Endothelial cell of umbilical vein (primary cell): ENCODE measurements at regions not wholly inside any gene's neighbourhood (a gene's known extent, or its start where the extent isn't known, plus 50 kb on each side); places are given as distances from the start of the nearest gene placed in this dataset.

Source experiments
- BruUV-seq: library from RNA; stranded (reverse); fragments of 400-500 nt; replicated peaks from 2 replicates; lab custom pipeline; 2021; lab: Mats Ljungman, UMichigan
- CTCF ChIA-PET: fragments of 300-600, 350-600 bp; sonication (Branson Sonifier 250); formaldehyde crosslinking; loops from one replicate; lab custom pipeline; 2021; ENCODE audit warnings: antibody characterized with exemption, inconsistent platforms; lab: Charles Lee
- POLR2A ChIA-PET: fragments of 300-600, 350-600 bp; sonication (Branson Sonifier 250); formaldehyde crosslinking; loops from one replicate; lab custom pipeline; 2021; ENCODE audit warnings: antibody characterized with exemption, inconsistent platforms; lab: Charles Lee
- DNase-seq: peaks from one replicate; pipeline ENCODE4 v3.0.0-alpha.2; 2011; ENCODE audit warnings: low read depth, low spot score
- FAIRE-seq: peaks from 2 replicates; lab custom pipeline; 2011; peaks lifted over from hg19 to GRCh38; lab: Jason Lieb, UNC
- H2AFZ ChIP-seq: 2 replicates; pipeline ENCODE4 v1.6.0; 2012; ENCODE audit warnings: low read depth, low read length, control low read depth, inconsistent platforms
- H3K27ac ChIP-seq: 2 replicates; pipeline ENCODE4 v1.5.1; 2011; ENCODE audit warnings: low read depth, mild to moderate bottlenecking, control low read depth, low read length, moderate library complexity; ENCODE audit not compliant: insufficient read depth
- H3K27me3 ChIP-seq, 2 experiments: 2 replicates each; pipeline versions ENCODE4 v1.6.0 to v1.6.1; 2011; ENCODE audit warnings: low read length in 2 of 2, mixed read lengths in 1 of 2; ENCODE audit not compliant: control insufficient read depth in 2 of 2, insufficient read depth in 2 of 2
- H3K36me3 ChIP-seq, 2 experiments: 2 replicates in 1 of 2; 3 replicates in 1 of 2; pipeline ENCODE4 v1.5.1; 2011; ENCODE audit warnings: low read length in 2 of 2, mild to moderate bottlenecking in 1 of 2, moderate library complexity in 1 of 2; ENCODE audit not compliant: control insufficient read depth in 2 of 2, insufficient read depth in 2 of 2; ENCODE audit errors: extremely low read depth in 1 of 2
- H3K4me1 ChIP-seq: 3 replicates; pipeline ENCODE4 v1.5.1; 2011; ENCODE audit warnings: mild to moderate bottlenecking, low read length; ENCODE audit not compliant: control insufficient read depth, insufficient read depth; ENCODE audit errors: extremely low read depth
- H3K4me2 ChIP-seq: 2 replicates; pipeline ENCODE4 v1.6.1; 2011; ENCODE audit warnings: low read length, control low read depth, mixed read lengths; ENCODE audit not compliant: insufficient read depth
- H3K4me3 ChIP-seq, 3 experiments: fragments of 200-600 bp in 1 of 3; sonication (generic), shearing (Covaris generic) in 1 of 3; replicated peaks in 1 of 3; 2 replicates each; pipeline ENCODE4 v1.5.1; 2011 to 2016; ENCODE audit warnings: control low read depth in 3 of 3, low read length in 3 of 3, mild to moderate bottlenecking in 2 of 3, inconsistent platforms in 1 of 3, low read depth in 1 of 3, moderate library complexity in 1 of 3; ENCODE audit not compliant: insufficient read depth in 1 of 3
- H3K79me2 ChIP-seq: 2 replicates; pipeline ENCODE4 v1.6.0; 2012; ENCODE audit warnings: low read length, inconsistent platforms; ENCODE audit not compliant: control insufficient read depth, insufficient read depth
- H3K9ac ChIP-seq: replicated peaks from 2 replicates; pipeline ENCODE3; 2011; ENCODE audit warnings: low read length, control low read depth; ENCODE audit not compliant: insufficient read depth; ENCODE audit errors: extremely low read depth
- H3K9me1 ChIP-seq: replicated peaks from 3 replicates; pipeline ENCODE4 v1.6.0; 2011; ENCODE audit warnings: mild to moderate bottlenecking, low read length; ENCODE audit not compliant: control insufficient read depth, insufficient read depth; ENCODE audit errors: extremely low read depth
- H3K9me3 ChIP-seq: replicated peaks from 2 replicates; pipeline ENCODE4 v1.5.1; 2012; ENCODE audit warnings: low read length, inconsistent platforms; ENCODE audit not compliant: control insufficient read depth, insufficient read depth
- H4K20me1 ChIP-seq: replicated peaks from 2 replicates; pipeline ENCODE3; 2011; ENCODE audit warnings: mild to moderate bottlenecking, low read length; ENCODE audit not compliant: control insufficient read depth, insufficient read depth; ENCODE audit errors: extremely low read depth
- EZH2 ChIP-seq: IDR thresholded peaks from 2 replicates; pipeline ENCODE4 v1.6.1; 2012; ENCODE audit warnings: borderline replicate concordance, low read depth, mild to moderate bottlenecking, moderate library complexity, low read length, inconsistent platforms; ENCODE audit not compliant: severe bottlenecking
- FOS ChIP-seq: IDR thresholded peaks from 2 replicates; pipeline ENCODE4 v1.6.1; 2011; ENCODE audit warnings: mild to moderate bottlenecking, low read length, moderate library complexity, borderline replicate concordance; ENCODE audit not compliant: insufficient read depth
- GATA2 ChIP-seq: IDR thresholded peaks from 2 replicates; pipeline ENCODE4 v1.7.0; 2011; ENCODE audit warnings: low read depth, mild to moderate bottlenecking, moderate library complexity, mixed read lengths, low read length; ENCODE audit not compliant: insufficient read length, insufficient read depth
- JUN ChIP-seq: IDR thresholded peaks from 2 replicates; pipeline ENCODE4 v1.6.1; 2011; ENCODE audit warnings: borderline replicate concordance, low read depth; ENCODE audit not compliant: insufficient read length, insufficient read depth
- MYC ChIP-seq: IDR thresholded peaks from one replicate; pipeline ENCODE4 v1.6.1; 2011; ENCODE audit warnings: mild to moderate bottlenecking, low read depth, low read length
- POLR2A ChIP-seq: IDR thresholded peaks from 2 replicates; pipeline ENCODE4 v1.6.1; 2012; ENCODE audit warnings: low read depth, mild to moderate bottlenecking, control low read depth, low read length
- POLR2AphosphoS5 ChIP-seq: IDR thresholded peaks from 2 replicates; pipeline ENCODE4 v1.6.1; 2012; ENCODE audit warnings: low read depth, mild to moderate bottlenecking, control low read depth, low read length, moderate library complexity; ENCODE audit not compliant: insufficient read depth
- dilution Hi-C: fragments of 300-500 bp; cut with MboI; formaldehyde crosslinking; loops from one replicate; pipeline ENCODE4 v1.15.0; 2019; ENCODE audit warnings: low sequenced_read_pairs; ENCODE audit not compliant: extremely low pct_ligation_motif_present
- intact Hi-C: fragments of 100-400 bp; cut with micrococcal nuclease; formaldehyde crosslinking; loops from one replicate; pipeline ENCODE4 v1.10.0; 2022
- TF ChIP-seq, protein P1 (sequence below): IDR thresholded peaks from 2 replicates; pipeline ENCODE4 v1.6.1; 2011; ENCODE audit not compliant: insufficient read depth, insufficient read length

DNA sequence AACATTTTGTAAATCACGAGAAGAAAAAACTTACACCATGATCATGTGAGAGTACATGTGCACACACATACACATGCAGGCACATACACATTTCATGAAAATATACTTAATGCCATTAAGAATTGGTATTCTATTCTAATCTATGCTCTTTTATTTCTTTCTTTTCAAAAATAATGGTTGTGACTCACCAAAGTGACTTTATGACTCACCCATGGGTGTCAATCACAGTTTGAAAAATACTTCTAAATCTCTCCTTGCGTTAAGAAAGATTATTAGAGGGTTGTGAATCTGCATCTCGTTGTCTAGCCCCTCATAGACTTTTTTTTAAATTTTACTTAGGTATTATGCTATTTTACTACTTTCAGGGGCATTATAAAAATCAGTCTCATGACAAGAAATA, 254.2 kb downstream of the TUSC7 start:
- CTCF ChIA-PET, result no interaction called here

DNA sequence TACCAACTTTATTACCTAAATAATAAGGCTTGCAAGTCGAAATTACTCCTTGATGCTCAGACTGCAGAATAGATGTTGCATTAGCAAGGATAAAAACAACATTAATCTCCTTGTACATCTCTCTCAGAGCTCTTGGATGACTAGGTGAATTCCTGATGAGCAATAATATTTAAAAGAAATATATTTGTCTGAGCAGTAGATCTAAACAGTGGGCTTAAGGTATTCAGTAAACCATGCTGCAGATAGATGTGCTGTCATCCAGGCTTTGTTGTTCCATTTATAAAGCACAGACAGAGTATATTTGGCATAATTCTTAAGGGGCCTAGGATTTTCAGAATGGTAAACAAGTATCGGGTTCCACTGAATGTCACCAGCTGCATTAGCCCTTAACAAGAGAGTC, 257.1 kb downstream of the TUSC7 start:
- dilution Hi-C loops (no loop called here), intact Hi-C loops (no loop called here)
- H4K20me1 ChIP-seq, result no peaks in the 10 kb centered on the region
- H3K9me3 ChIP-seq, result no peaks in the 10 kb centered on the region
- H3K9ac ChIP-seq, result no peak overlapping the region
- no peak overlapping the region for H2AFZ ChIP-seq
- H3K79me2 ChIP-seq, result no peaks in the 10 kb centered on the region
- TF ChIP-seq MYC (no peak), JUN (no peak), FOS (no peak)
- CTCF ChIA-PET, result interaction anchor here (0.9 kb wide), 1 partner anchor 13 kb away, joined by 4 read pairs; no protein-coding TSS in a partner anchor
- POLR2A ChIA-PET, result no interaction called here
- no TSS peak for BruUV-seq
- H3K4me3 ChIP-seq, result no peak overlapping the region
- no peak for FAIRE-seq
- no peak overlapping the region for H3K27ac ChIP-seq
- H3K4me1 ChIP-seq, result no peaks in the 10 kb centered on the region
- no peak for DNase-seq
- peaks cover 0 to 3% of the 10 kb centered on the region in 2 experiments for H3K27me3 ChIP-seq
- no peak overlapping the region for H3K4me2 ChIP-seq
- H3K9me1 ChIP-seq, result no peaks in the 10 kb centered on the region
- H3K36me3 ChIP-seq, result no peaks in the 10 kb centered on the region

More for the DNA sequence above, 254.2 kb downstream of the TUSC7 start:
- no peak overlapping the region for H3K4me2 ChIP-seq
- H3K4me3 ChIP-seq, result no peak overlapping the region
- H3K9ac ChIP-seq, result no peak overlapping the region
- FAIRE-seq (no peak), DNase-seq (no peak)
- H3K36me3 ChIP-seq, result no peaks in the 10 kb centered on the region
- TF ChIP-seq FOS (no peak), JUN (peak; percentile 34), EZH2 (no peak), POLR2A (no peak), POLR2AphosphoS5 (no peak), GATA2 (no peak)
- TF ChIP-seq, protein P1, sequence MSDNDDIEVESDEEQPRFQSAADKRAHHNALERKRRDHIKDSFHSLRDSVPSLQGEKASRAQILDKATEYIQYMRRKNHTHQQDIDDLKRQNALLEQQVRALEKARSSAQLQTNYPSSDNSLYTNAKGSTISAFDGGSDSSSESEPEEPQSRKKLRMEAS, result no peak
- no peaks in the 10 kb centered on the region for H4K20me1 ChIP-seq
- H3K4me1 ChIP-seq, result no peaks in the 10 kb centered on the region
- intact Hi-C loops, result no loop called here
- POLR2A ChIA-PET, result no interaction called here
- no peaks in the 10 kb centered on the region for H3K9me1 ChIP-seq
- no peaks in the 10 kb centered on the region for H3K79me2 ChIP-seq
- peaks cover 0 to 3% of the 10 kb centered on the region in 2 experiments for H3K27me3 ChIP-seq
- H2AFZ ChIP-seq, result no peak overlapping the region
- no peak overlapping the region for H3K27ac ChIP-seq
- H3K9me3 ChIP-seq, result no peaks in the 10 kb centered on the region
- dilution Hi-C loops, result no loop called here
- BruUV-seq, result no TSS peak
